ENCODE measurements at regions not wholly inside any gene's neighbourhood (a gene's known extent, or its start where the extent isn't known, plus 50 kb on each side); places are given as distances from the start of the nearest gene placed in this dataset.

DNA sequence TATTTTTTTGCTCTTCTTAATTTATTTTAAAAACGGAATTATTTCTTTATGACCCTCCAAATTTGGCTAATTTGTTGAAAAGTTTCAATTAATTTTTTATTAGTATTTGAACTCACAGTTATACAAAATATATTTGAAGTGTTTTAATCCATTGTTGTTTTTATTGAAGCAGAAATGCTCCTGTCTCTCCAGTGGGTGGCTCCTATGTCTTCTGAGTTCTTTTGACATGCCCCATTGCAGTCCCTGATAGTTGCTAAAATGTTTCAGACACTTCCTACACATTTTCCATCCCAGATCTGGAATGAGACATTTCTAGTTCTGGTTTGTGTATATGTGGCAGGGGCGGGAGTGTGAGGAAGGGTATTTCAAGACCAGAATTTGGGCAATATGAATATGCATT is 579.4 kb upstream of the PRR20A start:
- no peaks in the 10 kb centered on the region for H3K79me2 ChIP-seq (ENCODE audit: control insufficient read depth in 1 of 2, insufficient read depth in 2 of 2, low read length in 2 of 2)
- no peak overlapping the region for H3K23ac ChIP-seq (ENCODE audit: insufficient read length)
- no peak overlapping the region for H3K4ac ChIP-seq (replicated peaks; ENCODE audit: insufficient read length, low read depth, low read length)
- no peaks in the 10 kb centered on the region for H4K20me1 ChIP-seq (replicated peaks in 1 of 2; ENCODE audit: control insufficient read depth in 1 of 2, insufficient read depth in 2 of 2, low read length in 2 of 2)
- H3K27me3 ChIP-seq (replicated peaks in 1 of 4; ENCODE audit: control insufficient read depth in 3 of 4, extremely low read depth in 1 of 4, insufficient read depth in 3 of 4, low read length in 3 of 4): no peaks in the 10 kb centered on the region
- H2AK5ac ChIP-seq (ENCODE audit: low read depth, low read length): no peak overlapping the region
- H3K18ac ChIP-seq (ENCODE audit: extremely low read depth, low read length): no peak overlapping the region
- no peak overlapping the region for H3K27ac ChIP-seq (ENCODE audit: low read depth, low read length)
- no peak overlapping the region for H3K4me2 ChIP-seq (ENCODE audit: insufficient read depth in 1 of 2, low read depth in 2 of 2, low read length in 2 of 2)
- H3K9ac ChIP-seq (replicated peaks in 1 of 4; ENCODE audit: extremely low read depth in 1 of 4, low read depth in 3 of 4, low read length in 3 of 4): no peak overlapping the region
- no peaks in the 10 kb centered on the region for H3K79me1 ChIP-seq (ENCODE audit: low read depth, low read length)
- no peak overlapping the region for H2BK12ac ChIP-seq (ENCODE audit: low read depth, low read length)
- no peak overlapping the region for H2BK120ac ChIP-seq (replicated peaks; ENCODE audit: low read depth, low read length)
- no peaks in the 10 kb centered on the region for H3K23me2 ChIP-seq (ENCODE audit: low read depth, low read length)
- H4K91ac ChIP-seq (replicated peaks; ENCODE audit: insufficient read length, low read length): no peak overlapping the region
- H4K5ac ChIP-seq (ENCODE audit: insufficient read length, low read depth, low read length): no peak overlapping the region
- DNase-seq (ENCODE audit: low read depth in 1 of 2, low spot score in 2 of 2) (no peak), FAIRE-seq (no peak)
- H3K14ac ChIP-seq (ENCODE audit: insufficient read length): no peak overlapping the region
- POLR2A ChIA-PET (ENCODE audit: partially characterized antibody): no interaction called here
- H3K9me3 ChIP-seq (ENCODE audit: insufficient read depth in 2 of 2, low read depth in 1 of 2, low read length in 1 of 2): no peaks in the 10 kb centered on the region
- no peak overlapping the region for H3K4me3 ChIP-seq (ENCODE audit: extremely low read depth in 1 of 4, insufficient read depth in 2 of 4, low read depth in 3 of 4, low read length in 4 of 4)
- no peak overlapping the region for H2BK15ac ChIP-seq (ENCODE audit: low read length)
- H2AFZ ChIP-seq (ENCODE audit: low read length): no peak overlapping the region
- no peak overlapping the region for H3K56ac ChIP-seq (replicated peaks; ENCODE audit: insufficient read length, low read depth, low read length)
- H2BK20ac ChIP-seq (ENCODE audit: low read length): no peak overlapping the region
- no peaks in the 10 kb centered on the region for H3K36me3 ChIP-seq (ENCODE audit: control insufficient read depth in 2 of 4, insufficient read depth in 4 of 4, low read length in 3 of 4)
- no peak overlapping the region for H2BK5ac ChIP-seq (ENCODE audit: low read depth, low read length)
- no peak overlapping the region for H4K8ac ChIP-seq (ENCODE audit: extremely low read depth, insufficient read depth, low read length)
- 94% methylated on average over 2 of the region's 2 CpGs; no CpG with 5 or more reads in 1 of the 2 experiments for WGBS, 2 experiments (ENCODE audit: extremely low coverage in 1 of 2, insufficient coverage in 1 of 2, insufficient read length in 1 of 2, insufficient replicate concordance in 2 of 2, low coverage in 1 of 2, low lambda C conversion rate in 2 of 2, missing lambda C conversion rate in 1 of 2)
- CTCF ChIA-PET (ENCODE audit: partially characterized antibody): no interaction called here
- no peaks in the 10 kb centered on the region for H3K4me1 ChIP-seq (replicated peaks in 1 of 4; ENCODE audit: control insufficient read depth in 3 of 4, insufficient read depth in 4 of 4, low read length in 3 of 4)
- TF ChIP-seq CHD7 (IDR thresholded peaks at IDR 0.05; ENCODE audit: insufficient replicate concordance, low read length): no peak

Measured in H1 (cell line).